C4-2B (cell line): ENCODE measurements at regions not wholly inside any gene's neighbourhood (a gene's known extent, or its start where the extent isn't known, plus 50 kb on each side); places are given as distances from the start of the nearest gene placed in this dataset.

ENCODE experiments used
- H3K27ac ChIP-seq: fragments of 450-650 bp; 2 replicates; pipeline ENCODE4 v1.5.1; 2017
- CTCF ChIP-seq: fragments of 450-650 bp; conservative IDR thresholded peaks from 2 replicates; pipeline ENCODE4 v1.5.1; 2017; ENCODE audit warnings: mild to moderate bottlenecking
- ZFX ChIP-seq: fragments of 450-650 bp; IDR thresholded peaks from 2 replicates; pipeline ENCODE4 v1.6.1; 2017

- H3K27ac ChIP-seq = no peak overlapping the region
- TF ChIP-seq ZFX = no peak
- no peak for TF ChIP-seq CTCF
Observed at GRCh38 chr7:131020759-131021261, 286.8 kb upstream of the KLF14 start.

GRCh38 chr7:131021460-131021859 is 287.5 kb upstream of the KLF14 start:
- TF ChIP-seq CTCF (no peak), ZFX (no peak)
- H3K27ac ChIP-seq = no peak overlapping the region

GRCh38 chr7:131021902-131022301 is 287.9 kb upstream of the KLF14 start:
- no peak for TF ChIP-seq CTCF
- TF ChIP-seq ZFX = no peak
- no peak overlapping the region for H3K27ac ChIP-seq

- H3K27ac ChIP-seq = no peak overlapping the region
- TF ChIP-seq CTCF (no peak), ZFX (no peak)
Observed at GRCh38 chr7:131026297-131027000, 292.4 kb upstream of the KLF14 start.

GRCh38 chr7:131027287-131027773 is 293.3 kb upstream of the KLF14 start:
- no peak overlapping the region for H3K27ac ChIP-seq
- no peak for TF ChIP-seq ZFX
- no peak for TF ChIP-seq CTCF

GRCh38 chr7:131028295-131028694 is 294.3 kb upstream of the KLF14 start:
- TF ChIP-seq ZFX (no peak), CTCF (no peak)
- H3K27ac ChIP-seq = no peak overlapping the region

GRCh38 chr7:131029002-131029401 is 295.0 kb upstream of the KLF14 start:
- TF ChIP-seq CTCF (no peak), ZFX (no peak)
- H3K27ac ChIP-seq = no peak overlapping the region
